GM21447 (cell line): ENCODE measurements at regions not wholly inside any gene's neighbourhood (a gene's known extent, or its start where the extent isn't known, plus 50 kb on each side); places are given as distances from the start of the nearest gene placed in this dataset.
A peak's percentile ranks its signal among the peaks of the same experiment; 100 is the strongest.
"Not testable (repeated sequence)": the region's sequence is repeated elsewhere in the genome, so short reads cannot be mapped to it uniquely, and the experiment has no call there.

Experiments
- ATAC-seq: cut with Tn5 transposase; IDR thresholded peaks from one replicate; pipeline ENCODE4 v1.9.1; 2021; ENCODE audit not compliant: unreplicated experiment

DNA sequence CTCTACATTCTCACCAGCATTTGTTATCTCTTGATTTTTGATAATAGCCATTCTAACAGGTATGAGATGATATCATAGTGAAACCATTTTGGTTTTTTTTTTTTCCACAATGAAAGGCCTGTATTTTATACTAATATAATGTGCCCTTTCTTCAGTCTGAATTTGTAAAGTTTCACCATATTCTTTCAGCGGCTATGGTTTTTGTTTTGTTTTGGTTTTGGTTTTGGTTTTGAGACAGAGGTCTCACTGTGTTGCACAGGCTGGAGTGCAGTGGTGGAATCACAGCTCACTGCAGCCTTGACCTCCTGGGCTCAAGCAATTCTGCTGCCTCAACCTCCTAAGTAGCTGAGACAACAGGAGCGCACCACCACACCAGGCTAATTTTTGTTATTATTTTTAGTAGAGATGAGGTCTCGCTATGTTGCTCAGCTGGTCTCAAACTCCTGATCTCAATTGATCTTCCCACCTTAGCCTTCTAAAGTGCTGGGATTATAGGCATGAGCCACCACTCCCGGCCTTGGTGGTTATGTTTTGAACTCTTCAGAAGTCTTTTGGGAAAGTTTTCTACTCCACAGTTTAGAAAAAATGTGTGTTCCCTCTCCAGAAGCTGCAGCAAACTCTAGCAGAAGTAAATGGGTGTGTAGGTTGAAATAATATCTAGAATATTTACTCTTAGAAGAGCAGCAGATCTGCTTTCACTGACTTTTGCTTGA, 110.2 kb upstream of the UMPS start:
- no peak for ATAC-seq

DNA sequence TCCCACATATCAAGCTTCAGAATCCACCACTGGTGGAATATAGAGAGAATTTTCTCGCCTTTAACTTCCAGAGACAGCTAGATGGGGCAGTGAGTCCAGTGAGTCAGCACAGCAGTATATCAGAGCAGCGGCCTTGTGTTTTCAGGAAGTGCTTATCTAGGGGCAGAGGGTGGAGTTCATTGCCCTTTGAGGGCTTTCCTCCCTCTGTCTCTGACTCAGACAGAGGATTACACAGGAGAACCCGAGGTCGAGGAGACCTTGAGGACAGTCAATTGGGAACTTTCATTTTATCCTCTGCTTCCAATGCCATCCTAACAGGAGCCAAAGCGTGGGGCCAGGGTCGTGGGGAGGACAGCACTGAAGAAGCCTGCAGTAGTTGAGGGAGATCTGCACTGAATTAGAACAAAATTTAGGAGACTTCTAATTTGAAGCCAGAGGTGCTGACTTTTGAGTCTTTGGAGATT, 109.6 kb upstream of the UMPS start:
- peak; percentile 69 for ATAC-seq

DNA sequence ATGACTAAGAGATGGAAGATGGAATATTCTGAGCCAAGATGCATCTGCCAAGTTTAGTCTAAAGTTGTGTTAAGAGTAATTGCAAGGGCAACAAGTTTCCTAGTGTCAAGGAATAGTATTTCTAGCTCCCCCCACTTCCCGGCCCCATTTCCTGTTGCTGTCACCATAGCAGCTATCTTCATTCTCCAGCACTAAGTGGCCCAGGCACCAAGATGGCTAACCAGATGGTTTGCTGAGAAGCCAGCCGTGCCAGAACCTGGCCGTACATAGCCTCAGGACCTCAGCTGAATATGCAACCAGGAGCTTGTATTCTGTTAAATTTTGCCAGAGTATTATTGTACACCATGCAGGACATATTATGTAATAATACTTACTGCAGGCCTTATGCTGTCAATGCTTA, 108.8 kb upstream of the UMPS start:
- no peak for ATAC-seq

DNA sequence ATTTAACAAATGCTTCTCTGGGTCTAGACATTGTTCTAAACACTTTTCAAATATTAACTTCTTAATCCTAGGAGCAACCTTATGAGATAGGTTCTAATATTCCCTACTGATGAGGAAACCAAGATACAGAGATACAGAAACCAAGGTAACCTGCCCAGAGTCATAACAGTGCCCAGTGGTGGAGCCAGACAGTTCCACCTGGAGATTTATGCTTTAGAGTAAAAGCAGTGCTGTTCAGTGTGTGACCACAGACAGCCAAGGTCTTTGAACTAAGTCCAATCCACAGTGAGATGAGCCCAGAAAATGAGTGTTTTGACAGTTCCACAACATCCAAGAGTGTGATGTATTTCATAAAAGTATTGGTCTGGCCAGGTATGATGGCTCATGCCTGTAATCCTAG, 105.2 kb upstream of the UMPS start:
- no peak for ATAC-seq

DNA sequence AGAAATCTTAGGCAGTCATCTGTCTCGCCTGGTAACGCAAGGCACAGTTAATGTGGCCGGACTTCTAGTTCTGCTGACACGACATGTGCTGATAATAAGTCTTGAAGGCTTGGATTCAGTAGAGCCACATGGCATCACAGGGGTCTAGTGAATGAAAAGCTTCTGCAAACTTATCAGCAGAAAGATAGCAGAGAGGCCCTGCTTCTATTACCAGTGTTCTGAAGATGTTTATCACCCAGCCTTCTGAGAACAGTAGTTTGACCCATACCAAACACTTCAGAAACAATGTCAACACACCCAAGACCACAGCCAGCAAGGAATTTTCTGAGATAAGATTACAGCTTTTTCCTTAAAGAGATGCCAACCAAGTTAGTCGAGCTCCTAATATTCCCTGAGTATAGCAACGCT, 102.7 kb upstream of the UMPS start:
- no peak for ATAC-seq

DNA sequence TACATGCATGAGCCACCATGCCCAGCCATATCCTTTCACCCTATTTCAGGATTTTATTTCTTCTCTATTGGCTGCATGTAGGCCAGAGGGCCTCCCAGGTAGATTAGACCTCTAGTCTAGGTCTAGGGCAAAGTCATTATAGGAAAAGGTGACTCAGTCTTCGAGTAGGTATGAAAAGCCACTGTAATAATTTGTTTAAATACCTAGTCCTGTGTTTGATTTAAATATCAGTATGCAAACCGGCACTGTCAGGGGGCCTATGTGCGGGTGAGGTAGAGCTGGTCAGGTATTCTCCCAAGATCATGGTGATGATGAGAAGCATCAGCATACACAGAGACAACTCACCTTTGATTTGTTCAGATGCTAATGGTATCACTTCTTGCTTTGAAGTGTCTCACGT, 101.4 kb upstream of the UMPS start:
- no peak for ATAC-seq

DNA sequence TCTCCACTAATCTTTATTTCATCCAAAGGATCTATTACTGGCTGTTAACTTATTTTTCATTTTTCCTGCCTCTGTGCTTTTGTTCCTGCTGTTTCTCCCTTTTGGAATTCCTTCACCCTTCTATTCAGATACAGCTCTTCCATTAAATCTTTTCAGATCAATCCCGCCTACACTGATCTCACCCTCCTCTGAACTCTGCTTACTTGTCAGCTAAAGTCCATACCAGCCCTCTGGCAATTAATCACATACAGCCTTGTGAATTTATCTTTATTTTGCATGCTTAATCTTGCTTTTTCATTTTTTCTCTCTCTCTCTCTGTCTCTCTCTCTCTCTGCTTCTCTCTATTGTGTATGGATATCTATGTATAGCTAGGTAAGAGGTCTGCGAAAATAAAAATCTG, 100.8 kb upstream of the UMPS start:
- no peak for ATAC-seq

DNA sequence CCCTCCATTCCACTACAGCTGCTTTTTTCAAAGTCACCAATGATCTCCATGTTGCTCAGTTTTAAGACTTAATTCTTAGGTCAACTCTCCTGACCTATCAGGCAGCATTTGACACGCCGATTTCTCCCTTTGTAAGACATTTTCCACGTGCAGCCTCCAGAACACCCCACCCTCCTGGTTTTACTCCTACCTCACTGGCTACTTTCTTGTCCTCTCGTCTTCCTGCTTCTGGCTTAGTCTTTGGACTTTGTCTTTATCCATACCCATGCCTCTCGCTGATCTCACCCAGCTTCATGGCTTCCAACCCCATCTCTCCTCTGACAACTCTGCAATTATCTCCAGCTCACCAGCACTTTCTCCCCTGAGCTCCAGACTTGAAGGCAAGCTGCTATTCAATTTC, 99.3 kb upstream of the UMPS start:
- no peak for ATAC-seq

DNA sequence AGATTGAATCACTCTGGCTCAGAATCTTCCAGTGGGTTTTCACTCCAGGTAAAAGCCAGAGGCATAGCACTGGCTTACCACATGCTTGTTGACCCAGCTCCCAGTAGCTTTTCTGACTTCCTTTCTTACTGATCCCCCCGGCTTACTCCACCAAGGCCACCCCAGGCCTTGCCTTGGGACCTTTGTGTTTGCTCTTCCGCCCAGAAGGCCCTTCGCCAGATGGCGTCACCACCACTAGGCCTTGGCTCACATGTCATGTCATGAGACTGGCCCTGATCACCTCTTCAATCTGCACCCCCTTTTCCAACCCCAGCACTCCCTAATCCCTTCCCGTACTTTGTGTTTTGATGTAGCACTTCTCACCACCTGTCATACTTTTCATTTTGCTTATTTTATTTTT, 98.5 kb upstream of the UMPS start:
- ATAC-seq: no peak

DNA sequence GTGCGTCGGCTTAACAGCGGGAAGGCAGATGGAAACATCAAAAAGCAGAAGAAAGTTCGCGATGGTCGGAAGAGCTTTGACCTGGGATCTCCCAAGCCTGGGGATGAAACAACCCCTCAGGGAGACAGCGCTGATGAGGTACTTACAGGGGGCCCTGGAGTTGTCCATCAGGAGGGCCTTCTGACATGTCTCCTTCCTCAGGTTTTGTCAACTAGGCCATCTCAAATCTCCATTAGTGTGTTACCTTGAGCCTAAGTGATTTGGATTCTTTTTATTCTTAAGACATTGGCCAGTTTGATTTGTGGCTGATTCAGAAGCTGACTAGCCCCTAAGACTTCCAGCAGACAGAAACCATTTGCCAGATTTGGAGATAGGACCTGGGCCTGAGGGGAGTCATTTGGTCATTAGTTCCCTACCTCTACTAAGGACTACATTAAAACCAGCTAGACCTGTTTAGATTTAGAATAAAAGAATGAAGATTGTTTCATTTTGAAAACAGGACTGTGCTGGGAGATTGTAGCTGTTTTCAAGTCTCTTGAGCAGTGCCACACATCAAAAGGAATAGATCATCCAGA, 97.6 kb upstream of the UMPS start:
- ATAC-seq: no peak

DNA sequence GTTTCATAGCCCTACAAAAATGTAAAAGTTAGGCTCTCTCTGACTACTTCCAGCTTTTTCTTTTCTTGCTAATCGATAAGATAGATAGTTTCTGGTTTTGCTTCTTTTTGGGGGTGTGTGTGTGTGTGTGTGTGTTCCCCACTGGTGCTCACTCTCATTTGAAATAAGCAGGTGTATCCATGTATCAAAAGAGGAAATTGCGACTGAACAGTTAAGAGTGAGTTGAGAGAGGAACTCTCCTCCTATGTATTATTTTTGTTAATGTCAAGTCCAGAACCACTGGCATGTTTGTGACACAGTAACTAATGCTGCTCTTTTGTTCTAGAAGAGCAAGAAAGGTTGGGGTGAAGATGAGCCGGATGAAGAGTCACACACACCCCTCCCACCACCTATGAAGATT, 96.7 kb upstream of the UMPS start:
- ATAC-seq: no peak

DNA sequence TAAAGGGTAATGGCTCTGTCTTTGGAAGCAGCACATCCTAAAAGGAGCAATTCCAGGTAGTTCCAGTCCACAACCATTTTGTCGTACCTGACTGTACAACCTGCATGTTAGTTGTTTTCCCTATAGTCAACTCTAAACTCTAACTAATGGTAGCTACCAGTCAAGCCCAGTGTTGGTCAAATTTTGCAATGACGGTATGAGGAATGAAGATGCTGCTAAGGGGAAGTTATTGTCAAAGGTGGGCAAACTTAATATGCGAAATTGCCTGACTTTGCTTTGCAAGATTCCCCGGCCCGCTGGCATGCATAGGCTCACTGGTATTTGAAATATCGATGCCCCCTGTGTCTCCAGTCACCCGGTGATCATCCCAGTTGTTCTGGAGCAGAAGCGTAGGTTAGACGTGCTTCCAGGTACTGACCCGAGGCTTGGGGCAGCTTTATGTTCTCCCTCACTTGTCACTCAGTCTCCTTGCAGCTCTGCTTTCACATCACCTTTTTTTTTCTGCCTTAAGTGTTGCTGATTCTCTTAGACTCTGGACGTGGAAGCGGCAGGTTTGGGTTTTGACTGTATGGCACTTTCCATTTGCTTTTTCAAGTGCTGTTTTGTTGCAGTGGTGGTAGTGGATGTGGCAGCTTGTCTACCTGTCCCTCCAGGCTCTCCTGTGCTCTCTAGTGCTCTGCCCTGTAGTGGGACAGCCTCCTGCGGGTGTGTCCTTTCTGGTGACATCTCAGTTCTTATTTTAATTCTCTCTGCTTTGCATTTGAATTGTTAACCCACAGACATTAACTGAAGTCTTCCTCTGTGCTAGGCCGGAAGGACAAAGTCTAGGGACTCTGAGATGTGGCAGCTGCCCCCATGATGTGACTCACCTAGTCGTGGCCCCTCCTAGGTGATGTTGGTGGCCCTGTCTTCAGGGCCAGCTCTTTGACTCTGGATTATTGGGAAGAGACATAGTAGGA, 95.8 kb upstream of the UMPS start:
- peak; percentile 41 for ATAC-seq

DNA sequence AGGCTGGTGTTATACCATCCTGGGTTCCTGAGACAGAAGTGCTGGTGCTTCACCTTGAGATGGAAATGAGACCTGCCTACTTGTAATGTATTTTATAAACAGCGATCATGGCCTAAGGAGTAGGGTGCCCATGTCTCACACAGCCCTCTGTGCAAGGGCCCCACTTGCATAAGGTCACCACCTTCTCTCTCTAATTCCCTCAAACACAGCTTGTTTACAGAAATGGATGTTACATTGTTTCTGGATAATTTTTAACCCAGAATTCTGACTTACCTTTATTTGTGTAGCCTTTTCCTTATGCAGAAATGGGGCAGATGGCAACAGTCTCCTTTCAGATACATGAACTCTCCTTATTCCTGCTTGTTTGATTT, 95.1 kb upstream of the UMPS start:
- no peak for ATAC-seq

DNA sequence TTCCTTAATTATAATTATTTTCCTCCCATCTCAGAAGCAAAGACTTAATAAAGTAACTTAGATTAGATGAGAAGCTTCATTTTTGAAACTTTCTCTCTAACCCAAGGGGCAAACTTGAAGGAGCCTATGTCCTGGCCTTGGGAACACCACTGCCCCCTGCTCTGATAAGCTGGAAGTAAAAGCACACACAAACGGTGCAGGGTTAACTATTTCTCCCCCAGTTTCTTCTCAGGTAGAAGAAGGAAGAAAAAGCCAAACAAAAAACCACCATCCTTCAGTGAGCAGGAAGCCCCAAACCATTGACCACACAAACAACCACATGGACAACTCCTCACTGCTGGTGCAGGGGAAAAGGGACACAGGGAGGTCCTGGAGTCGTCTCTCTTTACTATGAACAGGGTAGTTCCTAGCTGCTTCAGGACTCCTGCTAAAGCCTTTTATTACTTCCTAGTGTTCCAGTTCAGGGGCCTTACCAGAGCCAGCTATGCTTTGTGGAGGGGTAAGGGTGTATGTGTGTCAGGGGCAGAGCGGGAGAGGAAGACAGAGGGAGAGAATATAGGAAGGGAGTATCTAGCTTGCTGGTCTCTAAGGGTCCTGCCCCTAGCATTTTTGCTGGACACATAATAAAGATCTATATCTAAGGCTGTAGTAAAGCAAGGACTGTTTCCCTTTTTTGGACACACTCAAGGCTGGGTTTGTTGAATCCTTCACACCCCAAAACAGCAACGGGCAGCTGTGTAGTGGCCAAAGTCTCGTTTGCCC, 94.0 kb upstream of the UMPS start:
- ATAC-seq: no peak

DNA sequence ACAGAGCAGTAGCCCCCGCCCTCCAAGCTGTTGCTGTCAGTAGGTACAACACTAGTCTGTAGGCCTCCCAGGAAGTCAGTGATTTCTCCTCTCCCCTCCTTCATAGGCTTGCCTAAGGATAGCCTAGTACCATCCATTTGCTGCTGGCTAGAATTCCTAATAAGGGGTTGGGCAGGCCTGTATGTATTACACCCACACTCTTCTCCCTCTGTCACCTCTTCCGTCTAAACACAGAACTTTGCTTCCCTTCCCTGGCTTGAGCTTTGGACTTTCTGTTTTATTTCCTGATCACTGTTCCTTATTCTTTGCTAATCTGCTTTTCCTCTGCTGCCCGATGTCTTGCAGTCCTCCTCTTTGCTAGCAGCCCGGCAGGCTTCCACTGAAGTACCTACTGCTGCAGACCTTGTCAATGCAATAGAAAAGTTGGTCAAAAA, 93.4 kb upstream of the UMPS start:
- no peak for ATAC-seq

DNA sequence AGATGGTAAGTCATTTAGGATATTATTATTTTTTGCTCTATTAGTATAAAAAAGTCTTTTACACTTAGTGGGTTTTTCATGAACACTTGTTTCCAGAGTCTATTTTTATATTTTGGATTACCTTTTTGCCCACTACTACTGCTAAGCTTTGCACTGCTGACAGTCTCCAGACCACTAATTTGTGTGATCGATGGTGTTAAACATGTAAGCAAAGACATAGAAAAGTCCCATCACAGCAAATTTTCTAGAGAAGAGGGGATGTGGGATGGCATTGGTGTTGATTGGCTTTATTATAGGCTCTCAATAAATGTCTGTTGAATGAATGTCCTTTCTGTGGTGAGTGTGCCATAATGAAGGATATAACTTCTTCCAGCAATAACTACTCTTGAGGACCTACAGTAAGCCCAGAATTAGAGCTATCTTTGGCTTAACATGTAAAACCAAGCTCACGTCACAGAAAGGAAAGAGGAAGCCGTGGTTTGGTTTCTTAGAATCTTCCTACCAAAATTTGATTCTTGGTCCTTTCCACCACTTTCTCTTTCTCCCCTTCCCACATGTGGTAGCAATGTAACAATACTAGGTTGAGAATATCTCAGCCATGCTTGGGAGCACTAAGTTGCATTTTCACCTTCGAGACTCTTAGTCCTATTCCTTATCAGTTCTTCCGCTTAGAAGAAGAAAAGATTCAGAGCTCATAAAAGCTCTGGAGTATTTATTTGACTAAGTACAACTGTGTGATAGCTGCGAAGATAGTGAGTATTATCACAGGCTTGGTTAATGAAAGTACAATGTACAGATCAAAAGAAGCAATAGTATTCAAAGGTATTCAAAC, 90.6 kb upstream of the UMPS start:
- ATAC-seq: peak; percentile 60

DNA sequence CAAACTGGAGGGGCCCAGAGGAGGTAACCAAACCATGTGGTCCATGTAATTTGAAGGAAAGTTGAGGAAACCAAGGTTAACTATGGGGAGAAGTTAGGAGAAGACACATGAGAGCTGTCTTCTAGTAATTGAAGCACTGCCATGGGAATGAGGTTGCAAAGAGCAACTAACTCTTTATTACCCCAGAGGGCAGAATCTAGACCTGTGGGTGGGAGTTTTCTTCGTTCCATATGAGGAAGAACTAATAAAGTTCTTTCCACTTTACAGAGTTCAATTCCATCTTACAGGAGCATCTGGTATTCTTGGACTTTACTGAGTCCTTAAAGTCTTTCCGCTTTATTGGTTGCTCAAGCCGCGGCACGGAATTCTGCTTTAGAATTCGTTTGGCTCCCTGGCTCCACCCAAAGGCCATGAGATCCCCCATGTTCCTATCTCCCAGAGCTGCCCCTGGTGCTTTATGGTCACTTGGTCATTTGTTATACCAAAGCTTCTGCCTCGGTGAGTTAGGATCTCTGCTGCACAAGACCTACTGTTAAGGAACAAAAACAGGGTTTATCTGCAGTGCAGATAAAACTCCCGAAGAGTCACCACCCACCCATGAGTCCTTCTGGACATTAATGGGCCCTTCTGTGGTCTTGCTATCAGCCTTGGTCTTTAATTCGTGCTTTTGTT, 89.5 kb upstream of the UMPS start:
- ATAC-seq: no peak

DNA sequence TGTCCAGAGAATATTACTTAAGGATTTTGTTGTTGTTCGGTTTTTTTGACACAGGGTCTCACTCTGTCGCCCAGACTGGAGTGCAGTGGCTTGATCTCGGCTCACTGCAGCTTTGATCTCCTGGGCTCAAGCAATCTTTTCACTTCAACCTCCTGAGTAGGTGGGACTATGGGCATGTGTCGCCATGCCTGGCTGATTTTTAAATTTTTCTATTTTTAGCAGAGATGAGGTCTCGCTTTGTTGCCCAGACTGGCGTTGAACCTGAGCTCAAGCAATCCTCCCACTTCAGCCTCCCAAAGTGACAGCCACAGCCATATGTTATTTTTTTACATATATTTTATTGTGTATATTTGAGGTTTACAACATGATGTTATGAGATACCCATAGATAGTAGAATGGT, 86.8 kb upstream of the UMPS start:
- no peak for ATAC-seq

DNA sequence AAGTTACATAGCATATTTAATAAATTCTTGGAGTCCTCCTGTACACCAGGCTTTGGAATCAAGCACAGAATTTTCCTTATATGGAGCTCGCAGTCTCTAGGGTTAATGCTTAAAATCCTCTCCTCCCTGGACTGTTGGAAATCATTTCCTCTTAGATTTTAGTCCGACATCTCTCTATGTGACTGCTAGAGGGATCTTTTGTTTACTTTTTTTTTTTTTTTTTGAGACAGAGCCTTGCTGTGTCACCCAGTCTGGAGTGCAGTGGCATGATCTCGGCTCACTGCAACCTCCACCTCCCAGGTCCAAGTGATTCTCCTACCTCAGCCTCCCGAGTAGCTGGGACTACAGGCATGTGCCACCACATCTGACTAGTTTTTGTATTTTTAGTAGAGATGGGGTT, 84.1 kb upstream of the UMPS start:
- not testable (repeated sequence) for ATAC-seq

DNA sequence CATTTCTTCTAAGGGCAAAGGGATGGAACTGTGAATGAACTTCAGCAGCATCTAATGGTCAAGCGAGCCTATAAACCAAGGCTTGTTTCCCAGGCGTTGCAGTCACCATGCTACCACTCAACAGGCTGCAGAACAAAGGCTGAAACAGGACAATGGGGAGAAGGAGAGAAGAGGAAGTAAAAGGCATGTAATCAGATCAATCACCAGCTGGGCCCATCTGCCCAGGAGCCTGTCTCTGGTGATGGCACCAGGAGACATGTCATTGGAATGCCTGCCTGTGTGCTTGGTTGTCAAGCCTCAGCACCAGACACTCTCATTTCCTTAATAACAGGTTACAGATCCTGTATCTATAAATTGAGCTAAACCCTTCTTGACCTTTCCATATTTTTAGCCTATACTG, 81.7 kb upstream of the UMPS start:
- ATAC-seq: no peak
